Activated naive CD4-positive, alpha-beta T cell treated with Interleukin-2 at 50 U/mL for 16 hours (primary cell): ENCODE measurements at regions not wholly inside any gene's neighbourhood (a gene's known extent, or its start where the extent isn't known, plus 50 kb on each side); places are given as distances from the start of the nearest gene placed in this dataset.
"Not testable (repeated sequence)": the region's sequence is repeated elsewhere in the genome, so short reads cannot be mapped to it uniquely, and the experiment has no call there.

Experiments used
- DNase-seq: peaks from one replicate; pipeline ENCODE4 v3.0.0-alpha.2; 2020

- no peak for DNase-seq
Observed at GRCh38 chr14:88985654-88986053, 161.2 kb downstream of the TTC8 start.

DNA sequence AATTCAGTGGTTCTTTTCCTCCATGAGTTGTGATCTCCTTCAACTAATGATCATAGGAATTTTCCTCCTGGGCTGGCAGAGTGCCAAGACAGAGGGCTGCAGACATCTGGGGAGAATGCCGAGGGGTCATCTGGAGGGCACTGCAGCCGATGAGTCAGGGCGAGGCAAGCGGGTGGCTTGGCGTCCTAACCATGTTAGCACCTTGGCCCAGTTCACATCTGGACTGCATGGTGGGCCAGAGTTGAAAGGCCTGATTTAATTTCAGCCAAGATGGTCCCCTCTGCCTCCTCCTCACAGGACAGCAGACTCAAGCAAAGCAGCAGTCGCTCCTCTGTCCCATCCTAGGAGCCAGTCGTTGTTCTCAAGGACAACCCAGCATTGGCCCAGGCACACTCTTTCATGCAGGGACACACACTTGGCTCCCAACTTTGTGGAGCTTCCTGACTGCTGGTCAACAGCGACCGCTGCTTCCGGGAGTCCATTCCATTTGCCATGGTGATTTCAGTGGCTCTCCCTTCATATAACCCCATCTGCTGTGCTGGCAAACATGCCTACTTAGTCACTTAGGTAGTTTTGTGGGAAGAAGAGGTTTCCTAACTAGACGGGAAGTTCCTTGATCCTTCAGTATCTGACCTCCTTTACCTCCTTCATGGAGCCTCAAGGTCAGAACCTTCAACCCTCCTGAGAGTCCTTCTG lies 161.8 kb downstream of the TTC8 start:
- no peak for DNase-seq

GRCh38 chr14:88986908-88987307 lies 162.5 kb downstream of the TTC8 start:
- DNase-seq: not testable (repeated sequence)

DNA sequence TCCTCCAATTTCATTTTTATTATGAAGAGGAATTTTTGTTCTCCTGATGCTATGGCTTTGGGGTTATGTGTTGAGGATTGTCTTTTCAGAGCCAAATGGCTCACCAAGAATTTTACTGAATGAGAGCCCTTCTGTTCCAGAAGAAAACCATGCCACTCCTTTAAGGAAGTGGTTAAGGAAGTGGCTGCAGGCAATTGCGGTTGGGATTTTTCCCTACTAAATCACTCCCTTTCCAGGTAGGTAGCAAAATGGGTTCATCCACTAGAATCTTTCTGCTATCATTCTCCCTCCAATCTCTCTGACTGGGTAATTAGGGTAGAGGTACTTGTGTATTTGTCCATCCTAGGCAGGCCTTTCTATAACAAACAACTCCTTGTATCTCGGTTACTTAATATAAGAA lies 163.1 kb downstream of the TTC8 start:
- no peak for DNase-seq

GRCh38 chr14:88989911-88990310 lies 165.5 kb downstream of the TTC8 start:
- no peak for DNase-seq

DNA sequence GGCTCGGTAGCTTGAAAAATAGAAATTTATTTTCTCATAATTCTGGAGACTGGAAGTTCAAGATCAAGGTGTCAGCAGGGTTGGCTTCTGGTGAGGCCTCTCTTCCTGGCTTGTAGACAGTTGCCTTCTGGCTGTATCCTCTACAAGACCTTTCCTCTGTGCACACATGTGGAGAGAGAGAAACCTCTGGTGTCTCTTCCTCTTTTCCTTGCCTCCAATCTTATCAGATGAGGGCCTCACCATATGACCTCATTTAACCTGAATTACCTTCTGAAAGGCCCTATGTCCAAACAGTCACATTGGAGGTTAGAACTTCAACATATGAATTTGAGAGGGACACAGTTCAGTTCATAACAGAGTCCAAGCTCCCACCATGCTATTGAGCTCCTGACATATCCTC lies 166.4 kb downstream of the TTC8 start:
- DNase-seq: no peak

GRCh38 chr14:88992011-88992410 lies 167.6 kb downstream of the TTC8 start:
- no peak for DNase-seq

GRCh38 chr14:88993946-88994345 lies 169.5 kb downstream of the TTC8 start:
- DNase-seq: no peak

DNA sequence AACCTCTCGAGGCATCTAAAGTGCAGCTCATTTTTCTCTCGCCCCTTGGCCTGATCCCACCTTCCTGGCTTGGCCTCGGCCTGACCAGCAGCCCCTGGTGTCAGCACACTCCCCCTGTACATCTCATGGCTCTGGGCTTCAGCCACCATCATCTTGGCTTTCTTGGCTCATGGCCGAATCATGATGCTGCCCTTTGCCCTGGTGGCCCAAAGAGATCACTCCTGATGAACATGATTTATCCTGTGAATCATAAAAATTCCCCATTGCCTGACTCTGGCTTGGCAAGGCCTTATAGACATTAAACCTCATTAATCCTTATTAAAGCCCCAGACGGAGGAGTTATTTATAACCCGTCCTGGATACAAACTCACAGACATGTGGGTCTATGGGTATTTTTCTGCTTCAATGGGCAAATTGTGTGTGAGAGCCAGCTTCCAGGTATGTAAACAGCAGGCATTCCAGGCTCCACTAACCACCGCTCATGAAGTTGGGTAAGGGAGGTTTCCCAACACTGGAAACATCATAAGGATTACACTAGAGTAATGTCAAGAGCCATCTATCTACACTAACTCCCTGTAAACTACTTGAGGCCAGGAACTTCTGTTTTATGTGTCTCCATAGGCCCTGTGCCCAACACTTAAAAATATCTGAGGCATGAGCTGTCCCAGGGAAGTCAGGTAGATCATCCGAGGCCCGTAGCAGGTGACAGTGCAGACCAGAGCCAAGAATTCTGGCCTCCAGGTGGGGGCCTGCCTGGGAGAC lies 171.2 kb downstream of the TTC8 start:
- no peak for DNase-seq

DNA sequence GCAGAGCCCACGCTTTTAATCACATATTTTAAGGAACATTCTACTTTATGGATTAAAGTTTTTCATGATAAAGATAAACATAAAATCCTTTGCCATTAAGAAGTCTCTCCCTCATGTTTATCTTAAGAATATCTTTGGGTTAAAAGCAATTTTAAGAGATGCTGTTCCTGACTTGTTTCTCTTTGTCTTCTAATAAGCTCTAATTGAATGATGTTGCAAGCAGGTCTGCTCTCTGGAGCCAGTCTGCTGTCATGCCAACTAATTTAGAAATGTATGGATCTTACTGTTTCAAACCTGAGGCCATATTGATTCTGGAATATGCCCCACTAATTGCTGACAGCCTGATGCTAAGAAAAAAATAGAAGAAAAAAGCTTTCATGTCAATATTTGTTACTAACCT lies 173.6 kb downstream of the TTC8 start:
- DNase-seq: no peak

- DNase-seq: no peak
Observed at GRCh38 chr14:88999137-88999536, 174.7 kb downstream of the TTC8 start.

- DNase-seq: peak; percentile 15
Observed at GRCh38 chr14:89000007-89000942, 175.8 kb downstream of the TTC8 start.

- DNase-seq: no peak
Observed at GRCh38 chr14:89004166-89004565, 179.7 kb downstream of the TTC8 start.

- no peak for DNase-seq
Observed at GRCh38 chr14:89007906-89008305, 183.5 kb downstream of the TTC8 start.

DNA sequence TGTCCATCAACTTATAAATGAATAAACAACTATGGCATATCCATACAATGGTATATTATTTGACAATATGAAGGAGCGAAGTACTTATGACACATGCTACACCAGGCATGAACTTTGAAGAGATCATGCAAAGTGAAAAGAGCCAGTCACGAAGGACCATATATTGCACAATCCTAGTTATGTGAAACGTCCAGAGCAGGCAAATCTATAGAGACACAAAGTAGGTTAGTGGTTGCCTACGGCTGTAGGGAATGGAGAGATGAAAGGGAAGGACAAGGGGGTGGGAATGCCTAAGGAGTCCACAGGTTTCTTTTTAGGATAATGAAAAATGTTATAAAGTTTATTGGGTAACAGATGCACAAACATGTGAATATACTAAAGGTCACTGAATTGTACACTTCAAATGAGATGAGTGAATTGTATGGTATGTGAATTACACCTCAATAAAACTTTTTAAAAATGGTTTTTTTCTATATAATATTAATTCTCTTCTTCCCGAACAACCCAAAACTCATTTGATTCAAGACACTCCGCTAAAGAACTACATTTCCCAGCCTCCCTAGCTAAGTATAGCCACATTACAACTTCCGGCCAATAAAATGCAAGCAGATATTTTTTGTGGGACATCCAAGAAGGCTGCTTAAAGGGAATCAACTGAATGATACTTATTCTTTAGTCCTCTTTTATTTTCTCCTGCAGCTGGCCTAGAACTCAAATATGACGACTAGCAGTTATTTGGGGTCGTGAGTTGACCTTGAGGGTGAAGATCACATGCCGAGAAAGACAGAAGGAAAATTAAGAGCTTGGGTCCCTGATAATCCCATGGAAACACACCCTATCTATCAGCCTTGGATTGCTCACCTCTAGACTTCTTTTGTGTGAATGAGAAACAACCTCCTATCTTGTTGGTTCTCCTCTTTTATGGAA lies 187.2 kb downstream of the TTC8 start:
- DNase-seq: no peak

GRCh38 chr14:89012282-89013097 lies 188.0 kb downstream of the TTC8 start:
- DNase-seq: no peak

- no peak for DNase-seq
Observed at GRCh38 chr14:89013098-89013504, 188.7 kb downstream of the TTC8 start.

DNA sequence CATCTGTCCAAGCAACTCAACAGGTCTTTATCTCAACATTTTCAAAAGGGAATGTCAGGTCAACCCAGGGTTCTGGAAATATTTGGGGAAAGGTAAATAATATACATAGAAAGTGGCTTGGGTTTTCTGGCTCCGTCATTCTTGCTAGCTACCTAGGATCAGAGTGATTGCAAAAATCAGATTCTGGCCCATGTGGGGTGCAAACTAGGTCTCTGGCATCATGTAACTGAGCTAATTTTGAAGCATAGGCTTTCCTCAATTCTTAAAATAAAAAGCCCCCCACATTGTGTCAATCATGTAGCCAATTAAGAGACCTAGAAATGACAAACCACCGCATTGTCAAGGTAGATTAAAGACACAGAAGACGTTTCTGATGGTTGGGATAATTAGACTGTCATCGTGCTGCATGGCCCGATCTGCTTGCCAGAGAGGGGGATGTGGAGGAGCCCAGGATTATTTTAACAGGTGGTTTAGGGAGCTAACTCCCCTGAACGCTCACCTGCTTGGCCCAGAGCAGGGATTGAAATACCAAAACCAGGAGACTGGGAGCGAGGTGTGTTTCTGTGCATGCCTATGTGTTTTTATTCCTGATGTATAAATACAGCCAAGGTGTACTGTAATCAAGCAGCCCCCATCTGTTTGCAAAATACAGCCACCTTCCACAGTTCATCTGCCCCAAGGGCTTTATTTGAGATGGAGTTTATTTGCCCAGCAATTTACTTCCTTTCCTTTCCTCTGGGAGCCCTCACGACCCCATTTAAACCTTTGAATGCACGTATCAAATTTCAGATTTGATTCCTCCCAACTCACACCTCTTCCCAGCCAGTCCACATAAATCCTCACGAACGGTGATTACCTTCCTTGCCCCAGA lies 189.5 kb downstream of the TTC8 start:
- DNase-seq: no peak

DNA sequence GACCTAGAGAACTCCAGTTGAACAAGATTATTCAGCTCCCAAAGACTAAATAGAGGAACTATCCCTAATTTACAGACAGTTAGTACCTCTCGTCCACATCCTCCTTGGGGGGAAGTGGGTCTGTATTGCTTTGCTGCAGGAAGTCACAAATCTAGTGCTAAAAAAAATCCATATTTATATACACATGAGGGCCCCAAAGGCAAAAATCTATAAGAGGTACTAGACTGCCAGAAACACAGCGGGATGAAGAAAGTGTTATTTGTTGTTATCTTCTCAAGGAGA lies 190.1 kb downstream of the TTC8 start:
- no peak for DNase-seq

- DNase-seq: no peak
Observed at GRCh38 chr14:89015016-89015415, 190.6 kb downstream of the TTC8 start.

GRCh38 chr14:89017417-89017816 lies 193.0 kb downstream of the TTC8 start:
- no peak for DNase-seq
